Ovary (tissue), 7 donors: ENCODE measurements at regions not wholly inside any gene's neighbourhood (a gene's known extent, or its start where the extent isn't known, plus 50 kb on each side); places are given as distances from the start of the nearest gene placed in this dataset.

Source experiments
- DNase-seq, 5 donors: peaks; one replicate each; pipeline ENCODE4 v3.0.0-alpha.2; 2019 to 2020
- H3K27ac ChIP-seq, 2 donors: fragments of 200-600 bp; one replicate each; pipeline versions ENCODE4 v1.5.1 to v1.8.0; 2019 to 2022
- H3K27me3 ChIP-seq: fragments of 200-600 bp; one replicate; pipeline ENCODE4 v1.8.0; 2022
- H3K36me3 ChIP-seq: fragments of 200-600 bp; sonication (generic); one replicate; pipeline ENCODE4 v1.5.1; 2019
- H3K4me1 ChIP-seq: one replicate; pipeline ENCODE4 v1.8.1; 2013; ENCODE audit warnings: mild to moderate bottlenecking, moderate library complexity; ENCODE audit not compliant: insufficient read depth
- H3K4me3 ChIP-seq: fragments of 200-600 bp; sonication (generic); one replicate; pipeline ENCODE4 v1.5.1; 2017
- H3K9me3 ChIP-seq, 2 donors: fragments of 200-600 bp in 1 of 2; sonication (generic) in 1 of 2; one replicate each; pipeline versions ENCODE4 v1.5.1 to v1.8.1; 2013 to 2019; ENCODE audit warnings: mild to moderate bottlenecking in 1 of 2, moderate library complexity in 1 of 2
- CTCF ChIP-seq, 3 donors: fragments of 450-650 bp in 2 of 3; fragments of 200-600 bp in 1 of 3; IDR thresholded peaks; one replicate each; pipeline versions ENCODE4 v1.5.1 to v1.8.0; 2016 to 2022; ENCODE audit warnings: antibody characterized with exemption in 3 of 3, mild to moderate bottlenecking in 1 of 3
- EP300 ChIP-seq: sonication (generic); formaldehyde crosslinking; IDR thresholded peaks from one replicate; pipeline ENCODE4 v1.6.1; 2017; ENCODE audit warnings: antibody characterized with exemption
- POLR2A ChIP-seq: fragments of 450-650 bp; IDR thresholded peaks from one replicate; pipeline ENCODE4 v1.6.1; 2017; ENCODE audit warnings: antibody characterized with exemption, mild to moderate bottlenecking, moderate library complexity
- WGBS, 3 donors: extraction: QIAGEN DNeasy Blood & Tissue Kit in 1 of 3; methylation state at CpG; one replicate each; pipeline versions ENCODE4 v1.1.5 to v1.1.7; 2013 to 2017; 5-methylcytosine and 5-hydroxymethylcytosine counted together
- intact Hi-C, 4 donors: fragments of 100-400 bp; cut with DNase I; formaldehyde crosslinking; loops; one replicate each; pipeline versions ENCODE4 v1.11.0 to v1.15.1; 2022 to 2023
- donor health status: DM: no; HTN: no; CAD: no; lungs with moderate emphysema.
- donor health status: DM: no; HTN: no; CAD: no.
- donor health status: Bipolar disorder and iron deficiency.
- donor health status: DM: no; HTN: no; CAD: no.
- donor health status: DM: yes; HTN: yes; CAD: no.

DNA sequence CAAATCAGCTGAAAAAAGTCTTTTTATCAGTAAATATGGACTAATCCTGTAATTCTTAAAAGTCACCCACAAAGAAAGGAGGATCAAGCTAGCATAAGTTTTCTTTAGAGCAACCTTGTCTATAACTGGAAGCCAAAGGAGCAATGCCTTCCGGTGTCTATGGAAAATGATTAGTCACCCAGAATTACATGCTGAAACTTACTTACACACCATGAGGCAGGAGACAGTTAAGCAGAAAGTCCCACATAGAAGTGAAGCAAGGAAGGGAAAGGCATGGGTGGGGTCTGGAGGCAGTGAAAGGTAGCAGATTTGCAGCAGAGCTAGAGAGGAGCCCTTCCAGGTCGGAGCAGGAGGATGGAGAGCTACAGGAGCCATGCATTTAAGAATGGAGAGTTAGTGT lies 153.7 kb upstream of the RIPOR2 start:
- TF ChIP-seq CTCF (IDR thresholded peaks at IDR 0.05) = no peak
- TF ChIP-seq POLR2A = no peak
- TF ChIP-seq EP300 = no peak
- no peaks in the 10 kb centered on the region for H3K4me1 ChIP-seq
- no peaks in the 10 kb centered on the region for H3K9me3 ChIP-seq
- H3K4me3 ChIP-seq = no peak overlapping the region
- WGBS, 3 donors = 76 to 92% (median 90%) methylated on average over 2 of the region's 2 CpGs
- no peaks in the 10 kb centered on the region for H3K36me3 ChIP-seq
- H3K27me3 ChIP-seq = no peaks in the 10 kb centered on the region
- H3K27ac ChIP-seq = no peak overlapping the region
- intact Hi-C loops = loop anchor here in 1 of 4 donors (10.0 kb wide), 1 partner anchor 515 kb away; no protein-coding TSS in a partner anchor
- no peak for DNase-seq

GRCh38 chr6:25094726-25095125 lies 159.0 kb upstream of the RIPOR2 start:
- intact Hi-C loops = no loop called here
- H3K27me3 ChIP-seq = no peaks in the 10 kb centered on the region
- DNase-seq = no peak
- no peak overlapping the region for H3K27ac ChIP-seq
- H3K36me3 ChIP-seq = no peaks in the 10 kb centered on the region
- H3K4me1 ChIP-seq = no peaks in the 10 kb centered on the region
- no peak for TF ChIP-seq EP300
- TF ChIP-seq POLR2A = no peak
- TF ChIP-seq CTCF (IDR thresholded peaks at IDR 0.05) = no peak
- H3K9me3 ChIP-seq = no peaks in the 10 kb centered on the region
- no peak overlapping the region for H3K4me3 ChIP-seq
- 88 to 91% (median 90%) methylated on average over 4 of the region's 4 CpGs for WGBS, 3 donors

GRCh38 chr6:25100288-25100687 lies 164.5 kb upstream of the RIPOR2 start:
- WGBS, 3 donors = 62 to 74% (median 69%) methylated on average over 4 of the region's 4 CpGs
- intact Hi-C loops = no loop called here
- TF ChIP-seq POLR2A (no peak), EP300 (no peak), CTCF (IDR thresholded peaks at IDR 0.05) (no peak)
- DNase-seq = no peak
- Histone ChIP-seq H3K4me1 (no peaks in the 10 kb centered on the region), H3K36me3 (no peaks in the 10 kb centered on the region), H3K9me3 (no peaks in the 10 kb centered on the region), H3K4me3 (no peak overlapping the region), H3K27me3 (no peaks in the 10 kb centered on the region), H3K27ac (no peak overlapping the region)

DNA sequence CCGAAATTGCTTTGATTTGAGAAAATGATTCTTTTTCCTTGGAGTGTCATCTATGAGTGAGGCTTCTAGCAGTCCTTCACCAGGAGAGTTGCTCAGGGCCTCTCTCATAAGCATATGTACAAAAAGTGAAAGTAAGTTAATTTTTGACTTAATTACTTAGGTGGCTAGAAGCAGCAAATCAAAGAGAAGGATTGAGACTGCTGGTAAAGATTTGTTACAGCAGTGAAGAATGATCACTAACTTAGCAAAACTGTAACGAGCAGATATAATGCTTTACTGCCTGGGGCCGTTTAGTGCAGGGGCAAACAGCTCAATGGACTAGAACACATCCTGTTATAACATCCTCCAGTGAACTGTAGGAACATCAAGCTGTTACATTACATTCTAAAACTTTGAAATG lies 167.8 kb upstream of the RIPOR2 start:
- no peaks in the 10 kb centered on the region for H3K36me3 ChIP-seq
- no peak overlapping the region for H3K4me3 ChIP-seq
- no peak for TF ChIP-seq CTCF (IDR thresholded peaks at IDR 0.05)
- TF ChIP-seq POLR2A = no peak
- TF ChIP-seq EP300 = no peak
- no peaks in the 10 kb centered on the region for H3K27me3 ChIP-seq
- WGBS, 3 donors = 83 to 93% (median 87%) methylated on average over 3 of the region's 3 CpGs
- no peak overlapping the region for H3K27ac ChIP-seq
- no peaks in the 10 kb centered on the region for H3K9me3 ChIP-seq
- no peak for DNase-seq
- intact Hi-C loops = no loop called here
- H3K4me1 ChIP-seq = no peaks in the 10 kb centered on the region
